ENCODE measurements at regions not wholly inside any gene's neighbourhood (a gene's known extent, or its start where the extent isn't known, plus 50 kb on each side); places are given as distances from the start of the nearest gene placed in this dataset.

GRCh38 chr13:109697936-109698335 lies 88.4 kb downstream of the IRS2 start:
- CTCF ChIA-PET, result no interaction called here
- no peaks in the 10 kb centered on the region for H3K9me3 ChIP-seq (ENCODE audit: control insufficient read depth in 1 of 2, insufficient read depth in 1 of 2, low read depth in 1 of 2, low read length in 2 of 2)
- intact Hi-C loops (cut with micrococcal nuclease), result no loop called here
- H3K79me2 ChIP-seq (ENCODE audit: insufficient read depth, low read length), result no peaks in the 10 kb centered on the region
- BruUV-seq (replicated peaks), result no TSS peak
- no peaks in the 10 kb centered on the region for H3K9me2 ChIP-seq (ENCODE audit: insufficient read depth)
- H3K27me3 ChIP-seq (ENCODE audit: insufficient read depth, low read length), result no peaks in the 10 kb centered on the region
- no peak for DNase-seq (ENCODE audit: low read depth, low spot score)
- RAD21 ChIA-PET (ENCODE audit: low non-redundant PET in 1 of 2, low total read pairs in 2 of 2, uncharacterized antibody in 2 of 2, unreplicated experiment in 2 of 2), result no interaction called here
- peaks cover 0 to 3% of the 10 kb centered on the region in 2 experiments; a peak in 1 of 4 replicates for H3K4me1 ChIP-seq (ENCODE audit: control insufficient read depth in 1 of 2, insufficient read depth in 2 of 2, low read length in 2 of 2)
- ATAC-seq, result no peak
- no peak overlapping the region for H3K4me2 ChIP-seq (ENCODE audit: low read length)
- no peaks in the 10 kb centered on the region for H3K36me3 ChIP-seq (ENCODE audit: control insufficient read depth in 1 of 2, insufficient read depth in 2 of 2, low read length in 2 of 2)
- H3K4me3 ChIP-seq (replicated peaks in 1 of 2; ENCODE audit: low read depth in 1 of 2, low read length in 2 of 2), result no peak overlapping the region
- no peaks in the 10 kb centered on the region for H4K20me1 ChIP-seq (ENCODE audit: insufficient read depth)
- H2AFZ ChIP-seq (ENCODE audit: low read depth, low read length, poor library complexity, severe bottlenecking), result no peak overlapping the region
- no peak overlapping the region for H3K27ac ChIP-seq (ENCODE audit: low read depth, low read length)
- TF ChIP-seq YY1 (IDR thresholded peaks at IDR 0.05; ENCODE audit: extremely low read depth, insufficient replicate concordance, low read depth, low read length) (no peak), CTCF (IDR thresholded peaks at IDR 0.05 in 2 of 3, conservative IDR thresholded peaks at IDR 0.05 in 1 of 3; ENCODE audit: borderline replicate concordance in 1 of 3, insufficient read depth in 1 of 3, low read depth in 2 of 3, low read length in 2 of 3) (no peak), TCF7L2 (IDR thresholded peaks at IDR 0.05; ENCODE audit: borderline replicate concordance, extremely low read depth, insufficient read depth, insufficient read length) (no peak), CBX3 (IDR thresholded peaks at IDR 0.05; ENCODE audit: low read depth) (no peak), SIN3A (IDR thresholded peaks at IDR 0.05; ENCODE audit: low read depth) (no peak), ATF3 (IDR thresholded peaks at IDR 0.05) (no peak), EZH2phosphoT487 (IDR thresholded peaks at IDR 0.05; ENCODE audit: borderline replicate concordance) (no peak), EGR1 (IDR thresholded peaks at IDR 0.05; ENCODE audit: low read depth) (no peak), POLR2AphosphoS5 (IDR thresholded peaks at IDR 0.05; ENCODE audit: low read depth, low read length) (no peak), CEBPB (IDR thresholded peaks at IDR 0.05; ENCODE audit: low read depth) (no peak), SP1 (IDR thresholded peaks at IDR 0.05; ENCODE audit: low read depth) (no peak)
- POLR2A ChIA-PET, result no interaction called here
- no peak overlapping the region for H3K9ac ChIP-seq (ENCODE audit: low read length)

All from HCT116 (cell line).